ENCODE measurements at regions not wholly inside any gene's neighbourhood (a gene's known extent, or its start where the extent isn't known, plus 50 kb on each side); places are given as distances from the start of the nearest gene placed in this dataset.

DNA sequence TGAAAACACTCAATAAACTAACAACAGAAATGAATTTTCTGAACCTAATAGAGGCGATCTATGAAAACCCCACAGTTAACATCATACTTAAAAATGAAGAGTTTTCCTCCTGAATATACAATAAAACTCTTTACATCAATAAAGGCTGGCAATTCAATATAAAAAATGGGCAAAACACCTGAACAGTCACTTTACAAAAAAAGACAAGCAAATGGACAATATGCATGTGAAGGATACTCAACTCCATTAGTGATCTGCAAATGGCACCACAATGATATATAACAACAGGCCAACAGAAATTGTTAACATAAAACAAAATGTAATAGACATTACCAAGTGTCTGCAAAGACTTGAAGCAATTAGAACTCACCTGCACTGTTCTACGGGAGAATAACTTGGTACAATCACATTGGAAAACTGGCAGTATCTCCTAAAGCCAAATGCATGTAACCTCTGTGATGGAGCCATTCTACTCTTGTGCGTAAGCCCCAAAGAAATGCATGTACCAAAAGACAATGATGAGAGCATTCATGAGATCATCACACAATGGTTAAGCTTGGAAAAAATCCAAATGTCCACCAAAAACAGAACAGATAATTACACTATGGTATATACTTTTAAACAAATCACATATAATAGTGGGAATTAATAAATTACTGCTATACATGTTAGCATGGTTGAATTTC is 433.4 kb upstream of the MAF start:
- TF ChIP-seq CTCF (conservative IDR thresholded peaks at IDR 0.05; ENCODE audit: low read depth, low read length), result no peak
- DNase-seq (ENCODE audit: low read depth), result no peak
- H3K4me3 ChIP-seq (ENCODE audit: low read depth, low read length), result no peak overlapping the region

- peak; percentile 39 for DNase-seq (ENCODE audit: low read depth)
- TF ChIP-seq CTCF (conservative IDR thresholded peaks at IDR 0.05; ENCODE audit: low read depth, low read length), result no peak
- no peak overlapping the region for H3K4me3 ChIP-seq (ENCODE audit: low read depth, low read length)
Measured at GRCh38 chr16:80029761-80030481, 429.4 kb upstream of the MAF start.

GRCh38 chr16:80029381-80029630 is 428.8 kb upstream of the MAF start:
- TF ChIP-seq CTCF (conservative IDR thresholded peaks at IDR 0.05; ENCODE audit: low read depth, low read length), result no peak
- no peak overlapping the region for H3K4me3 ChIP-seq (ENCODE audit: low read depth, low read length)
- DNase-seq (ENCODE audit: low read depth), result no peak

GRCh38 chr16:80028581-80029380 is 428.2 kb upstream of the MAF start:
- no peak for TF ChIP-seq CTCF (conservative IDR thresholded peaks at IDR 0.05; ENCODE audit: low read depth, low read length)
- no peak for DNase-seq (ENCODE audit: low read depth)
- H3K4me3 ChIP-seq (ENCODE audit: low read depth, low read length), result no peak overlapping the region

- no peak for TF ChIP-seq CTCF (conservative IDR thresholded peaks at IDR 0.05; ENCODE audit: low read depth, low read length)
- peak; percentile 94 for DNase-seq (ENCODE audit: low read depth)
Measured at GRCh38 chr16:80027007-80027965, 426.7 kb upstream of the MAF start.

DNA sequence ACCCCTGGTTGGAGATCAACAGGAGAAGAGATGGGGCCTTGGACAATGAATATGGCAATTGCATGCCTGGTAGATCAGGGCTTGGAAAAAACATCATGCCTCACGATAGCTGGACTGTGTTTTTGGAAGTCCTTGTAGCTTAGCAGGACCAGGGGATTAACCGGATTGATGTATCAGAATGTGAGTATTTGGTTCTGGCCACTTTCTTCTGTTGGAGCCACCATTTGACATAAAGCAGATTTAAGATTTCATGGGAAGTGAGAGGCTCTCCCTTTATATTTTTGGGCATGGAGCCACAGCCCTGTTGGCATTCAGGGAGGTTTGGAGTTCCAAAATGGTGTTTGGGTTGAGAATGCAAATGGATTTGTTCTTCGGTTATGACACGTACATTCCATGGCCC is 424.7 kb upstream of the MAF start:
- H3K4me3 ChIP-seq (ENCODE audit: low read depth, low read length), result no peak overlapping the region
- TF ChIP-seq CTCF (conservative IDR thresholded peaks at IDR 0.05; ENCODE audit: low read depth, low read length), result no peak
- DNase-seq (ENCODE audit: low read depth), result no peak

More at GRCh38 chr16:80027007-80027965, 426.7 kb upstream of the MAF start:
- peak overlapping the region; percentile 32 for H3K4me3 ChIP-seq (ENCODE audit: low read depth, low read length)
